Loucy (cell line): ENCODE measurements at regions not wholly inside any gene's neighbourhood (a gene's known extent, or its start where the extent isn't known, plus 50 kb on each side); places are given as distances from the start of the nearest gene placed in this dataset.

Source experiments
- CTCF ChIP-seq: fragments of 200-600 bp; sonication (generic); conservative IDR thresholded peaks from 2 replicates; pipeline ENCODE4 v1.5.1; 2014; ENCODE audit warnings: mild to moderate bottlenecking, antibody characterized with exemption, low read length
- EZH2phosphoT487 ChIP-seq: fragments of 200-600 bp; IDR thresholded peaks from 2 replicates; pipeline ENCODE4 v1.6.1; 2018; ENCODE audit warnings: antibody characterized with exemption, mild to moderate bottlenecking, moderate library complexity, borderline replicate concordance

- no peak for TF ChIP-seq CTCF
- TF ChIP-seq EZH2phosphoT487, result no peak
These were observed 74.0 kb upstream of the PHF21B start for GRCh38 chr22:45083659-45084305.
